ENCODE measurements at regions not wholly inside any gene's neighbourhood (a gene's known extent, or its start where the extent isn't known, plus 50 kb on each side); places are given as distances from the start of the nearest gene placed in this dataset.

- Histone ChIP-seq H3K36me3 (ENCODE audit: control insufficient read depth in 1 of 2, insufficient read depth in 2 of 2, low read depth in 1 of 2, low read length in 2 of 2) (no peaks in the 10 kb centered on the region), H3K4me3 (ENCODE audit: insufficient read depth in 1 of 2, low read depth in 1 of 2, low read length in 2 of 2) (no peak overlapping the region), H4K8ac (ENCODE audit: low read length) (no peak overlapping the region), H2AFZ (ENCODE audit: low read depth, low read length) (no peak overlapping the region), H3K79me1 (replicated peaks; ENCODE audit: low read length, poor library complexity, severe bottlenecking) (no peaks in the 10 kb centered on the region), H3K4me2 (ENCODE audit: low read length, poor library complexity, severe bottlenecking) (no peak overlapping the region), H3K9ac (ENCODE audit: low read length) (no peak overlapping the region), H3K4me1 (ENCODE audit: control insufficient read depth, insufficient read depth, low read depth, low read length) (no peaks in the 10 kb centered on the region), H2BK15ac (ENCODE audit: low read depth, poor library complexity, severe bottlenecking) (no peak overlapping the region), H2BK5ac (ENCODE audit: low read depth, low read length, poor library complexity, severe bottlenecking) (no peak overlapping the region), H4K91ac (ENCODE audit: low read length) (no peak overlapping the region), H3K27me3 (ENCODE audit: control insufficient read depth in 1 of 2, insufficient read depth in 1 of 2, low read length in 2 of 2) (no peaks in the 10 kb centered on the region), H3K14ac (ENCODE audit: low read length in 2 of 2) (no peak overlapping the region), H3K9me3 (ENCODE audit: control insufficient read depth, low read length) (peaks cover 15% of the 10 kb centered on the region), H2BK12ac (ENCODE audit: low read length in 2 of 2) (no peak overlapping the region), H3K18ac (ENCODE audit: low read depth in 1 of 2, low read length in 2 of 2) (no peak overlapping the region), H3K23ac (ENCODE audit: low read length in 2 of 2) (no peak overlapping the region), H3K4ac (ENCODE audit: low read depth in 1 of 2, low read length in 2 of 2) (no peak overlapping the region), H2AK5ac (ENCODE audit: low read length, severe bottlenecking) (no peak overlapping the region), H3K27ac (ENCODE audit: low read length, poor library complexity, severe bottlenecking) (no peak overlapping the region), H2BK120ac (ENCODE audit: low read depth, low read length) (no peak overlapping the region)
- DNase-seq, result no peak
- WGBS, result 88% methylated on average over 2 of the region's 2 CpGs
These were observed 58.8 kb upstream of the LYPD6 start for GRCh38 chr2:149271575-149271974.

DNA sequence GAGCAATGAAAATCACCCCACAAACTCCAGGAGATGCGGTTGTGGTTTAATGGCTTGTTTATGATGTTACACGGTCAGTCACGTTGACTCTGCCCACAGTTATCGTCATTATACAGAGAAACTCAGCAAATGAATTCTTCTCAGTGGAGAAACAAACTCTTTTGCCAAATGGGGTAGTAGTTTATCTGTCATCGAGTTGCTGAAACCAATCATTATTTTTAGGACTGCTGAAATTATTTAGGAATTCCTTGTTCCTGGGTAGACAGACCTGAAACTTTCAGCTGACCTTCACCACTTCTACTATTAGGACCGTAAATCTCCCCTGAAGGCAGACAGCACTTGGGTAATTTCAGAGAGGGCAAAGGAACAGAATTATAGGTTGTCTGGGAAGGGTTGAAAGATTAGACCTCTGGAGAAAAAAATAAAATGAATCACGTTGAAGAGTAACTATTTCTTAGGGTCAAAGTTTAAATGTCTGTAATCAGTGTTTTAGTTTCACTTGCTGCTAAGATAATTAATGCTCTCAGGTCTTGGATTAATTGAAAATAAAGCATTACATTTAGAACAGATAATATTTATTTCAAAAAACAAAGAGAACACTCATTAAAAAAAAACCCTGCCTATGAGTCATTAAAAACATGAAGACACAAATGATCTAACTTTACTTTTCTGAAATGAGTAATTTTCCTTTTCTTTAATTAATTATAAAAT is 52.1 kb upstream of the LYPD6 start:
- Histone ChIP-seq H3K4me1 (ENCODE audit: control insufficient read depth, insufficient read depth, low read depth, low read length) (no peaks in the 10 kb centered on the region), H2AFZ (ENCODE audit: low read depth, low read length) (no peak overlapping the region), H3K14ac (ENCODE audit: low read length in 2 of 2) (no peak overlapping the region), H3K9ac (ENCODE audit: low read length) (no peak overlapping the region), H3K4me2 (ENCODE audit: low read length, poor library complexity, severe bottlenecking) (no peak overlapping the region), H3K23ac (ENCODE audit: low read length in 2 of 2) (no peak overlapping the region), H3K79me1 (replicated peaks; ENCODE audit: low read length, poor library complexity, severe bottlenecking) (no peaks in the 10 kb centered on the region), H3K4ac (ENCODE audit: low read depth in 1 of 2, low read length in 2 of 2) (no peak overlapping the region), H2BK5ac (ENCODE audit: low read depth, low read length, poor library complexity, severe bottlenecking) (no peak overlapping the region), H3K9me3 (ENCODE audit: control insufficient read depth, low read length) (no peaks in the 10 kb centered on the region), H3K27ac (ENCODE audit: low read length, poor library complexity, severe bottlenecking) (no peak overlapping the region), H2BK15ac (ENCODE audit: low read depth, poor library complexity, severe bottlenecking) (no peak overlapping the region), H2BK120ac (ENCODE audit: low read depth, low read length) (no peak overlapping the region), H3K27me3 (ENCODE audit: control insufficient read depth in 1 of 2, insufficient read depth in 1 of 2, low read length in 2 of 2) (no peaks in the 10 kb centered on the region), H3K4me3 (ENCODE audit: insufficient read depth in 1 of 2, low read depth in 1 of 2, low read length in 2 of 2) (no peak overlapping the region), H4K8ac (ENCODE audit: low read length) (no peak overlapping the region), H4K91ac (ENCODE audit: low read length) (no peak overlapping the region), H2AK5ac (ENCODE audit: low read length, severe bottlenecking) (no peak overlapping the region), H2BK12ac (ENCODE audit: low read length in 2 of 2) (no peak overlapping the region), H3K36me3 (ENCODE audit: control insufficient read depth in 1 of 2, insufficient read depth in 2 of 2, low read depth in 1 of 2, low read length in 2 of 2) (no peaks in the 10 kb centered on the region), H3K18ac (ENCODE audit: low read depth in 1 of 2, low read length in 2 of 2) (no peak overlapping the region)
- DNase-seq, result peak; percentile 53
- WGBS, result 36% methylated on average over 5 of the region's 7 CpGs

- Histone ChIP-seq H3K79me1 (replicated peaks; ENCODE audit: low read length, poor library complexity, severe bottlenecking) (no peaks in the 10 kb centered on the region), H4K8ac (ENCODE audit: low read length) (no peak overlapping the region), H3K9me3 (ENCODE audit: control insufficient read depth, low read length) (no peaks in the 10 kb centered on the region), H3K4me2 (ENCODE audit: low read length, poor library complexity, severe bottlenecking) (no peak overlapping the region), H2BK12ac (ENCODE audit: low read length in 2 of 2) (no peak overlapping the region), H3K18ac (ENCODE audit: low read depth in 1 of 2, low read length in 2 of 2) (no peak overlapping the region), H3K9ac (ENCODE audit: low read length) (no peak overlapping the region), H2AFZ (ENCODE audit: low read depth, low read length) (no peak overlapping the region), H3K36me3 (ENCODE audit: control insufficient read depth in 1 of 2, insufficient read depth in 2 of 2, low read depth in 1 of 2, low read length in 2 of 2) (no peaks in the 10 kb centered on the region), H3K14ac (ENCODE audit: low read length in 2 of 2) (no peak overlapping the region), H2BK120ac (ENCODE audit: low read depth, low read length) (no peak overlapping the region), H2BK15ac (ENCODE audit: low read depth, poor library complexity, severe bottlenecking) (no peak overlapping the region), H3K23ac (ENCODE audit: low read length in 2 of 2) (no peak overlapping the region), H2AK5ac (ENCODE audit: low read length, severe bottlenecking) (no peak overlapping the region), H4K91ac (ENCODE audit: low read length) (no peak overlapping the region), H2BK5ac (ENCODE audit: low read depth, low read length, poor library complexity, severe bottlenecking) (no peak overlapping the region), H3K4ac (ENCODE audit: low read depth in 1 of 2, low read length in 2 of 2) (no peak overlapping the region), H3K4me1 (ENCODE audit: control insufficient read depth, insufficient read depth, low read depth, low read length) (no peaks in the 10 kb centered on the region), H3K4me3 (ENCODE audit: insufficient read depth in 1 of 2, low read depth in 1 of 2, low read length in 2 of 2) (no peak overlapping the region), H3K27ac (ENCODE audit: low read length, poor library complexity, severe bottlenecking) (no peak overlapping the region), H3K27me3 (ENCODE audit: control insufficient read depth in 1 of 2, insufficient read depth in 1 of 2, low read length in 2 of 2) (no peaks in the 10 kb centered on the region)
- no peak for DNase-seq
These were observed 51.5 kb upstream of the LYPD6 start for GRCh38 chr2:149278872-149279264.

Measured in mesenchymal stem cell (in vitro differentiated cells and primary cell).